IMR-90 (cell line): ENCODE measurements at regions not wholly inside any gene's neighbourhood (a gene's known extent, or its start where the extent isn't known, plus 50 kb on each side); places are given as distances from the start of the nearest gene placed in this dataset.
"Not testable (repeated sequence)": the region's sequence is repeated elsewhere in the genome, so short reads cannot be mapped to it uniquely, and the experiment has no call there.

Source experiments
- ATAC-seq: fragments of 200-7000 bp; cut with Tn5 transposase; 2 replicates; pipeline ENCODE4 v1.9.1; 2020; ENCODE audit warnings: low read depth, mild to moderate bottlenecking, moderate library complexity
- BruUV-seq: library from RNA; stranded (reverse); fragments of 400-500 nt; replicated peaks from 2 replicates; lab custom pipeline; 2021; lab: Mats Ljungman, UMichigan
- CTCF ChIA-PET: fragments of 300-600 bp; formaldehyde crosslinking; extraction: SDS; loops from one replicate; lab custom pipeline; 2021; ENCODE audit warnings: antibody characterized with exemption; lab: Yijun Ruan, JAX
- POLR2A ChIA-PET: fragments of 300-600 bp; sonication (Branson Sonifier 250); formaldehyde crosslinking; loops from one replicate; lab custom pipeline; 2022; ENCODE audit warnings: antibody characterized with exemption; ENCODE audit not compliant: unreplicated experiment; lab: Charles Lee
- DNase-seq: peaks from one replicate; pipeline ENCODE4 v3.0.0; 2013
- H2AFZ ChIP-seq: replicated peaks from 2 replicates; pipeline ENCODE3; 2013; ENCODE audit warnings: low read length, mild to moderate bottlenecking; ENCODE audit not compliant: poor library complexity
- H2AK5ac ChIP-seq: 2 replicates; pipeline ENCODE4 v1.6.1; 2013; ENCODE audit warnings: low read depth, low read length, inconsistent platforms
- H2AK9ac ChIP-seq: replicated peaks from 2 replicates; pipeline ENCODE3; 2013; ENCODE audit warnings: mild to moderate bottlenecking, low read depth, low read length, moderate library complexity; ENCODE audit not compliant: poor library complexity
- H2BK120ac ChIP-seq: 2 replicates; pipeline ENCODE4 v1.6.1; 2013; ENCODE audit warnings: low read depth, low read length, inconsistent platforms
- H2BK15ac ChIP-seq: 3 replicates; pipeline ENCODE4 v1.6.1; 2013; ENCODE audit warnings: low read depth, low read length, inconsistent platforms
- H2BK20ac ChIP-seq: 2 replicates; pipeline ENCODE4 v1.6.1; 2013; ENCODE audit warnings: low read depth, mild to moderate bottlenecking, inconsistent platforms, low read length, moderate library complexity
- H2BK5ac ChIP-seq: 2 replicates; pipeline ENCODE4 v1.6.1; 2013; ENCODE audit warnings: mild to moderate bottlenecking, low read depth, low read length, inconsistent platforms; ENCODE audit not compliant: poor library complexity, severe bottlenecking
- H3K14ac ChIP-seq: replicated peaks from 2 replicates; pipeline ENCODE4 v1.6.1; 2013; ENCODE audit warnings: low read depth, low read length, inconsistent platforms
- H3K18ac ChIP-seq: 2 replicates; pipeline ENCODE4 v1.6.1; 2013; ENCODE audit warnings: low read depth, low read length, control low read depth
- H3K23ac ChIP-seq: 2 replicates; pipeline ENCODE4 v1.6.1; 2013; ENCODE audit warnings: low read depth, low read length, inconsistent platforms
- H3K27ac ChIP-seq: 2 replicates; pipeline ENCODE4 v1.5.1; 2013; ENCODE audit warnings: mild to moderate bottlenecking, control low read depth, low read length; ENCODE audit not compliant: insufficient read depth
- H3K27me3 ChIP-seq: 2 replicates; pipeline ENCODE4 v1.6.1; 2013; ENCODE audit warnings: low read length; ENCODE audit not compliant: control insufficient read depth, insufficient read depth
- H3K36me3 ChIP-seq: 2 replicates; pipeline ENCODE4 v1.6.1; 2013; ENCODE audit warnings: low read length, mixed read lengths; ENCODE audit not compliant: control insufficient read depth, insufficient read depth
- H3K4ac ChIP-seq: 2 replicates; pipeline ENCODE4 v1.6.1; 2013; ENCODE audit warnings: low read depth, low read length, inconsistent platforms
- H3K4me1 ChIP-seq: 2 replicates; pipeline ENCODE4 v1.6.1; 2013; ENCODE audit warnings: low read length, mixed read lengths; ENCODE audit not compliant: control insufficient read depth, insufficient read depth
- H3K4me2 ChIP-seq: 2 replicates; pipeline ENCODE4 v1.6.1; 2013; ENCODE audit warnings: low read depth, mild to moderate bottlenecking, control low read depth, low read length, moderate library complexity
- H3K4me3 ChIP-seq: 2 replicates; pipeline ENCODE4 v1.5.1; 2013; ENCODE audit warnings: low read depth, mild to moderate bottlenecking, control low read depth, low read length, moderate library complexity; ENCODE audit not compliant: insufficient read depth
- H3K56ac ChIP-seq: 2 replicates; pipeline ENCODE4 v1.6.1; 2013; ENCODE audit warnings: low read length, inconsistent platforms; ENCODE audit not compliant: insufficient read depth; ENCODE audit errors: extremely low read depth
- H3K79me1 ChIP-seq, 2 experiments: 2 replicates each; pipeline ENCODE4 v1.6.1; 2013; ENCODE audit warnings: low read length in 2 of 2, inconsistent platforms in 1 of 2, low read depth in 1 of 2
- H3K9ac ChIP-seq: 2 replicates; pipeline ENCODE4 v1.6.1; 2013; ENCODE audit warnings: low read depth, low read length, control low read depth
- H3K9me1 ChIP-seq: 2 replicates; pipeline ENCODE4 v1.6.1; 2013; ENCODE audit warnings: low read length, inconsistent platforms; ENCODE audit not compliant: insufficient read depth
- H3K9me3 ChIP-seq: 2 replicates; pipeline ENCODE4 v1.6.1; 2013; ENCODE audit warnings: low read length; ENCODE audit not compliant: control insufficient read depth, insufficient read depth
- H4K20me1 ChIP-seq: 2 replicates; pipeline ENCODE4 v1.6.1; 2013; ENCODE audit warnings: low read length, inconsistent platforms; ENCODE audit not compliant: insufficient read depth
- H4K5ac ChIP-seq: 2 replicates; pipeline ENCODE4 v1.6.1; 2013; ENCODE audit warnings: mild to moderate bottlenecking, low read depth, low read length, control low read depth
- H4K8ac ChIP-seq, 2 experiments: 2 replicates each; pipeline ENCODE4 v1.6.1; 2013; ENCODE audit warnings: low read depth in 2 of 2, low read length in 2 of 2, control low read depth in 1 of 2, inconsistent platforms in 1 of 2
- H4K91ac ChIP-seq: 2 replicates; pipeline ENCODE4 v1.6.1; 2013; ENCODE audit warnings: low read depth, low read length, inconsistent platforms; ENCODE audit not compliant: insufficient read depth
- WGBS, 2 experiments: methylation state at CpG; one replicate each; pipeline versions ENCODE4 v1.1.5 to v1.1.7; 2013; ENCODE audit warnings: missing lambda C conversion rate in 2 of 2; ENCODE audit not compliant: insufficient read length in 1 of 2; ENCODE audit errors: extremely low coverage in 2 of 2; 5-methylcytosine and 5-hydroxymethylcytosine counted together
- dilution Hi-C: fragments of 300-500 bp; cut with HindIII; formaldehyde crosslinking; loops from one replicate; pipeline ENCODE4 v1.14.3; 2018; ENCODE audit warnings: low sequenced_read_pairs; ENCODE audit not compliant: unreplicated experiment
- in situ Hi-C: fragments of 300-500 bp; cut with MboI; formaldehyde crosslinking; loops from 3 replicates; pipeline ENCODE4 v1.14.3; 2019; ENCODE audit warnings: low sequenced_read_pairs, inconsistent platforms, mixed read lengths
- intact Hi-C: fragments of 100-400 bp; cut with micrococcal nuclease; formaldehyde crosslinking; loops from 2 replicates; pipeline ENCODE4 v1.10.0; 2022

DNA sequence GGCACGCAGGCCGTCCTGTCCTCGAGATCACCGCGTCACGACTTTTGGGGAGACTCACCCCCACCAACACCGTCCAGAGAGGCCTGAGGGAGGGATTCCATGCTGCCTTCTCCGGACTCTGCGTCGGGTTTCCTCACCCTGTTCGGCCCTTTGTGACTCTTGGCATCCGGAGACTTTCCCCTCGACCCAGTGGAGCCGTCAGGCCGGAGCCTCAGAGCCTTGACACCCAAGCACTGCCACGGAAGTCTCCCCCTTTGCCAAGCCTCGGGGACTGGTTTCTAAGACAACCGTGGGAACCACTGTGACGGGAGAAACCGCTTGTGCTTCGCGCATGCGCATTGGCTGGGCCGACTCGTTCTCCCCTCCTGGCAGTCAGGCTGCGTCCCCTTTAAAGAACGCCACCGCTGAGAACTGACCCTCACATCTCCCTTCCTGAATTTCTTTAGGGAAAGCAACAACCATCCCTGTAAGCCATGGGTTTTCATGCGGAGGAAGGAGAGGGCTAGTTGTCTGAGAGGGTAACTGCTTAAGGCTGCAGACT, 672.7 kb downstream of the SPATA31A7 start:
- H3K14ac ChIP-seq, H3K4me1 ChIP-seq, H3K4ac ChIP-seq, H2AK5ac ChIP-seq, H3K79me1 ChIP-seq, H4K8ac ChIP-seq, H4K20me1 ChIP-seq, CTCF ChIA-PET, H2BK120ac ChIP-seq, H2AFZ ChIP-seq, H3K4me3 ChIP-seq, H3K4me2 ChIP-seq, H3K9me1 ChIP-seq, H2BK5ac ChIP-seq, H3K27me3 ChIP-seq, dilution Hi-C loops, H3K56ac ChIP-seq, H4K91ac ChIP-seq, H3K23ac ChIP-seq, H3K36me3 ChIP-seq, H2BK15ac ChIP-seq, ATAC-seq, H3K9me3 ChIP-seq, H3K18ac ChIP-seq, in situ Hi-C loops, H4K5ac ChIP-seq, H2AK9ac ChIP-seq, H3K9ac ChIP-seq, BruUV-seq, DNase-seq, intact Hi-C loops, H2BK20ac ChIP-seq, H3K27ac ChIP-seq, POLR2A ChIA-PET: not testable (repeated sequence)
- whole genome bisulfite sequencing, 2 experiments, result no CpG with 5 or more reads among the region's 29 CpGs

DNA sequence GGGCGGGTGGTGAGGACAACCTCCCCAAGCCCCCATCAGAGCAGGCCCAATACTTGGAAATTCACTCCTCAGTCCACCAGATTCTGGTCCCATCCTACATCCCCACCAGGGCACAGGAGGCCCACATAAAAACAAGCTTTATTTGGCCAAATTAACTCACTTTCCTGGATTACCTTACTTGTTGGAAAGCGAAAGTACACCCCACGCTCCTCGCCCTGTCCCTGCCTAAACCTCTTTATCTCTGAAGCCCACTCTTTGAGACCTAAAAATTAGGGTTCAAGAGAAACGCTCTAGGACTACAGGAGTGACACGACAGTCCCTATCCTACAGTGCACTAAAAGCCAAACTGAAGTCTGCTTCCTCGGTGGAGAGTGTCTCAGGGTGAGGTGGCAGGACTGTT, 674.6 kb downstream of the SPATA31A7 start:
- H2AK9ac ChIP-seq, H3K56ac ChIP-seq, H3K4me2 ChIP-seq, H3K36me3 ChIP-seq, H3K79me1 ChIP-seq, ATAC-seq, H3K4me3 ChIP-seq, BruUV-seq, POLR2A ChIA-PET, H2BK15ac ChIP-seq, dilution Hi-C loops, H2BK120ac ChIP-seq, H4K8ac ChIP-seq, H4K5ac ChIP-seq, H2AK5ac ChIP-seq, H4K20me1 ChIP-seq, H3K9me1 ChIP-seq, H3K18ac ChIP-seq, H2BK20ac ChIP-seq, H3K14ac ChIP-seq, H3K27me3 ChIP-seq, H3K9me3 ChIP-seq, H3K23ac ChIP-seq, H3K4ac ChIP-seq, intact Hi-C loops, H4K91ac ChIP-seq, H2BK5ac ChIP-seq, H3K9ac ChIP-seq, CTCF ChIA-PET, H3K4me1 ChIP-seq, DNase-seq, H3K27ac ChIP-seq, H2AFZ ChIP-seq, in situ Hi-C loops: not testable (repeated sequence)
- WGBS, 2 experiments, result no CpG with 5 or more reads among the region's 7 CpGs
